ENCODE measurements at regions not wholly inside any gene's neighbourhood (a gene's known extent, or its start where the extent isn't known, plus 50 kb on each side); places are given as distances from the start of the nearest gene placed in this dataset.

- no peak for TF ChIP-seq EZH2 (IDR thresholded peaks at IDR 0.05; ENCODE audit: borderline replicate concordance, low read depth, low read length, severe bottlenecking)
- TF ChIP-seq CTCF (IDR thresholded peaks at IDR 0.05; ENCODE audit: extremely low read depth in 1 of 2, insufficient read depth in 1 of 2, low read depth in 1 of 2, low read length in 2 of 2), result no peak
- no peak for TF ChIP-seq MYC (IDR thresholded peaks at IDR 0.05; ENCODE audit: low read depth, low read length)
- TF ChIP-seq POLR2A (IDR thresholded peaks at IDR 0.05; ENCODE audit: low read depth, low read length), result no peak
These were observed 64.1 kb upstream of the ZNF608 start for GRCh38 chr5:124810396-124811006.

Measured in endothelial cell of umbilical vein (primary cell).